ENCODE measurements at regions not wholly inside any gene's neighbourhood (a gene's known extent, or its start where the extent isn't known, plus 50 kb on each side); places are given as distances from the start of the nearest gene placed in this dataset.

DNA sequence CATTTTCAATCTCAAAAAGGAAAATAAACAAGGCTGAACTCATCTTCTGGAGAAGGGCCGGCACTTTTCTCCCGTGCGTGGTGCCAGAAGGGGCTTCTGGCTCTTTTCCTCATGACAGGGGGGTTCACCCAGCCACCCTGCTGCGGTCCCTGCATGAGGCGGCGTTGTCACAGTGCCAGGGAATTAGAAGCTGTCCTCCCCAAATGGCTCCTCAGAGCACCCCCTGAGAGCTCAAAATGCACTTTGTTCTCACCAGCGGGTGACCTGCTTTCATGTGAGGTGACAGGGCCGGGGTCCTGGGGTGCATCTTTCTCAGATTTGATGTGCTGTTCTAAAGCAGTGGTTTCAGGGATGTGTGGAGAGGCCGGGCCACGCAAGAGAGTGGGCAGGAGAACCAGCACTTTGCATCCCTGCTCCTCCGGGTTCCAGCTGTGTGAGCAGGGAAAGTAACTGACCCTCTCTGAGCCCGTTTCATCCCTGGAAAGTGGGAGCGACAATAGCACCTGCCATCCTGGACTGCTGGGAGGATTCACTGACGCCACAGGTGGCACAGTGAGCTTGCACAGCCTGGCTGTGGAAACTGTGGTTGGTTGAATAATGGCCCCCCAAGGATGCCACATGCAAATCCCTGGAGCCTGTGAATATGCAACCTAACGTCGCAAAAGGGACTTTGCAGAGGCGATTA is 94.0 kb downstream of the FOXL1 start:
- peaks cover 0 to 7% of the 10 kb centered on the region in 2 experiments for H3K27me3 ChIP-seq (replicated peaks in 1 of 2; ENCODE audit: control insufficient read depth in 2 of 2, extremely low read depth in 1 of 2, insufficient read depth in 2 of 2, low read length in 1 of 2)
- Mint-ChIP-seq H3K27me3 (peaks cover 3 to 11% of the 10 kb centered on the region in 2 donors), H3K4me1 (no peaks in the 10 kb centered on the region), H3K4me3 (no peak overlapping the region), H3K27ac (no peak overlapping the region), H3K9me3 (no peaks in the 10 kb centered on the region), H3K36me3 (no peaks in the 10 kb centered on the region)
- ChIA-PET POLR2A (no interaction called here), CTCF (no interaction called here)
- DNase-seq (no peak), ATAC-seq (replicated peaks in 1 of 4) (no peak)
- WGBS (ENCODE audit: insufficient coverage) = 87% methylated on average over 16 of the region's 17 CpGs
- no peaks in the 10 kb centered on the region for H3K4me1 ChIP-seq (ENCODE audit: control insufficient read depth in 1 of 2, extremely low read depth in 1 of 2, insufficient read depth in 2 of 2, low read length in 2 of 2)
- no peak overlapping the region for H3K4me3 ChIP-seq (ENCODE audit: control insufficient read depth in 1 of 2, extremely low read depth in 1 of 2, low read length in 1 of 2)
- no peaks in the 10 kb centered on the region for H3K36me3 ChIP-seq (ENCODE audit: control insufficient read depth in 2 of 2, extremely low read depth in 1 of 2, insufficient read depth in 1 of 2, low read length in 1 of 2)
- H3K27ac ChIP-seq (ENCODE audit: low read length) = no peak overlapping the region
- H3K9me3 ChIP-seq = no peaks in the 10 kb centered on the region

DNA sequence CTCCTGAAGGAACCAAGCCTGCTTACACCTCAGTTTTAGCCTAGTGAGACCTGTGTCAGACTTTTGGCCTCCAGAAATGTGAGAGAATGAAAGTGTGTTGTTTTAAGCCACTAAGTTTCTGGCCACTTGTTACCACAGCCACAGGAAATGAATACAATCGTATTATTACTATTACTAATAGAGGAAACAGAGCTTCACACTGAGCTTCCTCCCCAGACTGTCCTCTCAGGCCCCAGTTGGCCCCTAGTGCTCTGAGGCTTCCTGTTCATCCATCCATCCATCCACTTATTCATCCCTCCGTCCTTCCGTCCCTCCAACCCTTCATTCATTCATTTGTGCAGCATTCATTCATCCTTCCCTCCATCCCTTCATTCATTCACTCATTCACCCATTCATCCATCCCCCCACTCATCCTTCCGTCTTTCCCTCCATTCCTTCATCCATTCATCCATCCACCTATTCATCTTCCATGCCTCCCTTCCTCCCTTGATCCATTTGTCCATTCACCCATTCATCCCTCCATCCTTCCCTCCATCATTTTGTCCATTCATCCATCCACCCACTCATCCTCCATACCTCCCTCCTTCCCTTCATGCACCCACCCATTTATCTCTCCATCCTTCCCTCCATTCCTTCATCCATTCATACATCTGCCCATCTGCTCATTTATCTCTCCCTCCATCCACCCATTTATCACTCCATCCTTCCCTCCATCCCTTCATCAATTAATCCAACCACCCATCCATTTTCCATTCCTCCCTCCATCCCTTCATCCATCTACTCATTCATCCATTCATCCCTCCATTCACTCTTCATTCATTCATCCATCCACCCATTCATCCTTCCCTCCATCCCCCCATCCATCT is 95.0 kb downstream of the FOXL1 start:
- Mint-ChIP-seq H3K27ac (no peak overlapping the region), H3K4me1 (no peaks in the 10 kb centered on the region)
- 95% methylated on average over 3 of the region's 4 CpGs for WGBS (ENCODE audit: insufficient coverage)

DNA sequence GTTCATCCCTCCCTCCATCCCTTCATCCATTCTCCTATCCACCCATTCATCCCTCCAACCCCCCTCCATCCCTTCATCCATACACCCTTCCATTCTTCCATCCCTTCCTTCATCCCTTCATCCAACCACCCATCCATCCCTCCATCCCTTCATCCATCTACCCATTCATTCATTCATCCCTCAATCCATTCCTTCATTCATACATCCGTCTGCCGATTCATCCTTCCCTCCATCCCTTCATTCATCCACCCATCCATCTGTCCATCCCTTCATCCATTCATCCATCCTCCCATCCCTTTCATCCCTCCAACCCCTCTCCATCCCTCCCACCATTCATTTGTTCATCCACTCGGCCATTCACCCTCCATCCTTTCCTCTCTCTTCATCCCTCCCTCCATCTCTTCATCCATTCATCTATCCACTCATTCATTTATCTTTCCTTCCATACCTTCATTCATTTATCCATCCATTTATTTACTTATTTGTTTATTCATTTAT is 95.7 kb downstream of the FOXL1 start:
- ATAC-seq (replicated peaks in 1 of 4) = no peak
- DNase-seq = no peak
- no peak overlapping the region for H3K27ac ChIP-seq (ENCODE audit: low read length)
- H3K9me3 Mint-ChIP-seq = no peaks in the 10 kb centered on the region
- ChIA-PET CTCF (no interaction called here), POLR2A (no interaction called here)
- no peaks in the 10 kb centered on the region for H3K9me3 ChIP-seq
- no peaks in the 10 kb centered on the region for H3K4me1 ChIP-seq (ENCODE audit: control insufficient read depth in 1 of 2, extremely low read depth in 1 of 2, insufficient read depth in 2 of 2, low read length in 2 of 2)
- peaks cover 3 to 8% of the 10 kb centered on the region in 2 donors for H3K27me3 Mint-ChIP-seq
- 88% methylated on average over 3 of the region's 3 CpGs for WGBS (ENCODE audit: insufficient coverage)
- H3K27me3 ChIP-seq (replicated peaks in 1 of 2; ENCODE audit: control insufficient read depth in 2 of 2, extremely low read depth in 1 of 2, insufficient read depth in 2 of 2, low read length in 1 of 2) = peaks cover 0 to 10% of the 10 kb centered on the region in 2 experiments
- no peaks in the 10 kb centered on the region for H3K4me1 Mint-ChIP-seq
- H3K36me3 Mint-ChIP-seq = no peaks in the 10 kb centered on the region
- H3K4me3 ChIP-seq (ENCODE audit: control insufficient read depth in 1 of 2, extremely low read depth in 1 of 2, low read length in 1 of 2) = no peak overlapping the region
- no peak overlapping the region for H3K27ac Mint-ChIP-seq
- H3K4me3 Mint-ChIP-seq = no peak overlapping the region
- no peaks in the 10 kb centered on the region for H3K36me3 ChIP-seq (ENCODE audit: control insufficient read depth in 2 of 2, extremely low read depth in 1 of 2, insufficient read depth in 1 of 2, low read length in 1 of 2)

More for the DNA sequence above, 95.0 kb downstream of the FOXL1 start:
- Histone ChIP-seq H3K9me3 (no peaks in the 10 kb centered on the region), H3K27ac (ENCODE audit: low read length) (no peak overlapping the region), H3K36me3 (ENCODE audit: control insufficient read depth in 2 of 2, extremely low read depth in 1 of 2, insufficient read depth in 1 of 2, low read length in 1 of 2) (no peaks in the 10 kb centered on the region), H3K4me3 (ENCODE audit: control insufficient read depth in 1 of 2, extremely low read depth in 1 of 2, low read length in 1 of 2) (no peak overlapping the region), H3K27me3 (replicated peaks in 1 of 2; ENCODE audit: control insufficient read depth in 2 of 2, extremely low read depth in 1 of 2, insufficient read depth in 2 of 2, low read length in 1 of 2) (peaks cover 0 to 10% of the 10 kb centered on the region in 2 experiments), H3K4me1 (ENCODE audit: control insufficient read depth in 1 of 2, extremely low read depth in 1 of 2, insufficient read depth in 2 of 2, low read length in 2 of 2) (no peaks in the 10 kb centered on the region)
- Mint-ChIP-seq H3K27me3 (peaks cover 3 to 8% of the 10 kb centered on the region in 2 donors), H3K36me3 (no peaks in the 10 kb centered on the region), H3K9me3 (no peaks in the 10 kb centered on the region), H3K4me3 (no peak overlapping the region)
- ATAC-seq (replicated peaks in 1 of 4) (no peak), DNase-seq (no peak)
- ChIA-PET POLR2A (no interaction called here), CTCF (no interaction called here)

DNA sequence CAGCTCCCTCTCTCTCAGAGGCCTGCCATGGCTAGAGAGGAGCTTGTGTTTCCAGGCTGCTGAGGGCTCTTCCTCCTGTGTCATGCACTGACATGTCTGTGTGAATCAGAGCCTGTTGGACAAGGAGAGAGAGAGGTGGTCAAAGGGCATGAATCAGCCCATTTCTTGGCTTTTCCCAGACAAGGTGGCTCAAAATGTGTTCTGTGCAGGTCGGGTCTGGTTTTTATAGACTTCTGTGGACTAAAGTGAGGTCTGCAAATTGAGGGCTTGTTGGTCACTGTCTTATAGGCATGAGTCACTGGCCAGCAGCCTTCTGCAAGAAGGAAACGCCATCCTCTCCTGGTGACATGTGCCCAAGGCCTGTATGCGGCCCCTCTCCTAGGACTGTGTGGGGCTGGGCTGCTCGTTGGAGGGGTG is 97.9 kb downstream of the FOXL1 start:
- H3K36me3 ChIP-seq (ENCODE audit: control insufficient read depth in 2 of 2, extremely low read depth in 1 of 2, insufficient read depth in 1 of 2, low read length in 1 of 2) = no peaks in the 10 kb centered on the region
- no peak overlapping the region for H3K27ac Mint-ChIP-seq
- 55% methylated on average over 4 of the region's 4 CpGs for WGBS (ENCODE audit: insufficient coverage)
- CTCF ChIA-PET = no interaction called here
- H3K27ac ChIP-seq (ENCODE audit: low read length) = no peak overlapping the region
- H3K36me3 Mint-ChIP-seq = no peaks in the 10 kb centered on the region
- no peak for DNase-seq
- H3K4me1 ChIP-seq (ENCODE audit: control insufficient read depth in 1 of 2, extremely low read depth in 1 of 2, insufficient read depth in 2 of 2, low read length in 2 of 2) = no peaks in the 10 kb centered on the region
- POLR2A ChIA-PET = no interaction called here
- no peak overlapping the region for H3K4me3 ChIP-seq (ENCODE audit: control insufficient read depth in 1 of 2, extremely low read depth in 1 of 2, low read length in 1 of 2)
- H3K27me3 ChIP-seq (replicated peaks in 1 of 2; ENCODE audit: control insufficient read depth in 2 of 2, extremely low read depth in 1 of 2, insufficient read depth in 2 of 2, low read length in 1 of 2) = peaks cover 0 to 18% of the 10 kb centered on the region in 2 experiments
- no peaks in the 10 kb centered on the region for H3K4me1 Mint-ChIP-seq
- H3K9me3 Mint-ChIP-seq = peaks cover 0 to 6% (median 0%) of the 10 kb centered on the region in 3 donors
- peaks cover 2 to 8% of the 10 kb centered on the region in 2 donors for H3K27me3 Mint-ChIP-seq
- no peak overlapping the region for H3K4me3 Mint-ChIP-seq
- no peaks in the 10 kb centered on the region for H3K9me3 ChIP-seq
- ATAC-seq (replicated peaks in 1 of 4) = no peak

DNA sequence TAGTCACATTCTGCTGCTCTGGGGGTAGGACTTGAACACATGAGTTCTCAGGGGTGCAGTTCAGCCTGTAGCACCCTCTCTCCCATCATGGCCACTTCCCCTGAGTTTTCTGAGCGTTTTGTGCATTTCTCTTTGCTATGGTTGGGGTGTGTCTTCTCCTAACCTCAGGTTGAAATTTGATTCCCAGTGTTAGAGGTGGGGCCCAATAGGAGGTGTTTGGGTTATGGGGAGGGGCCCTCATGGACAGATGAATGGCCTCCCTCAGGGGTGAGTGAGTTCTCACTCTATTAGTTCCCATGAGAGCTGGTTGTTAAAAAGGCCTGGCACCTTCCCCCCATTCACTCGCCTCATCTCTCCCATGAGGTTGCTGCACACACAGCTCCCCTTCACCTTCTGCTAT is 101.1 kb downstream of the FOXL1 start:
- Histone ChIP-seq H3K4me3 (ENCODE audit: control insufficient read depth in 1 of 2, extremely low read depth in 1 of 2, low read length in 1 of 2) (no peak overlapping the region), H3K4me1 (ENCODE audit: control insufficient read depth in 1 of 2, extremely low read depth in 1 of 2, insufficient read depth in 2 of 2, low read length in 2 of 2) (no peaks in the 10 kb centered on the region), H3K27ac (ENCODE audit: low read length) (no peak overlapping the region), H3K9me3 (no peaks in the 10 kb centered on the region), H3K36me3 (ENCODE audit: control insufficient read depth in 2 of 2, extremely low read depth in 1 of 2, insufficient read depth in 1 of 2, low read length in 1 of 2) (no peaks in the 10 kb centered on the region), H3K27me3 (replicated peaks in 1 of 2; ENCODE audit: control insufficient read depth in 2 of 2, extremely low read depth in 1 of 2, insufficient read depth in 2 of 2, low read length in 1 of 2) (peaks cover 0 to 36% of the 10 kb centered on the region in 2 experiments)
- CTCF ChIA-PET = no interaction called here
- no peak overlapping the region for H3K4me3 Mint-ChIP-seq
- peaks cover 0 to 6% (median 0%) of the 10 kb centered on the region in 3 donors for H3K9me3 Mint-ChIP-seq
- H3K36me3 Mint-ChIP-seq = no peaks in the 10 kb centered on the region
- ATAC-seq (replicated peaks in 1 of 4) = no peak
- POLR2A ChIA-PET = no interaction called here
- H3K27me3 Mint-ChIP-seq = peaks cover 17 to 19% of the 10 kb centered on the region in 2 donors
- 100% methylated on average over 1 of the region's 2 CpGs for WGBS (ENCODE audit: insufficient coverage)
- H3K4me1 Mint-ChIP-seq = no peaks in the 10 kb centered on the region
- H3K27ac Mint-ChIP-seq = no peak overlapping the region
- no peak for DNase-seq

DNA sequence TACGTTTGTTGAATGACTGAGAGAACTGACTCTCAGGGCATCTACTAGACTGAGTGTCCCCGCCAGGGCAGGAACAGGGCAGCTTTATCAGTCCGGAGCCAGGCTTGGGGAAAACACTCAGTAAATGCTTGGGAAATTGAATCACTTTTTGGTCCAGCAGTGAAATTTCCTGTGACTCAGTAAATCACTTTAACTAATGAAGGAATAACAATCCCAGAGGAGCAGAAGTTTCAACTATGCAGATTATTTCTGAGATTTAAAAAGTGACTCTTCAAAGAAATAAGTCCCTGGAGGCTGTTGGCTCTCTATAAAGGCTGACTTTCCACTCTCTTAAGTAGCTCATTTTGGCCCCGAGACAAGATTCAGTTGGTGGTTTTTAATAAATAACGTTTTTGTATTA is 101.8 kb downstream of the FOXL1 start:
- POLR2A ChIA-PET = no interaction called here
- CTCF ChIA-PET = no interaction called here

More for the DNA sequence above, 101.8 kb downstream of the FOXL1 start:
- WGBS (ENCODE audit: insufficient coverage) = 90% methylated on average over 2 of the region's 5 CpGs
- Histone ChIP-seq H3K36me3 (ENCODE audit: control insufficient read depth in 2 of 2, extremely low read depth in 1 of 2, insufficient read depth in 1 of 2, low read length in 1 of 2) (no peaks in the 10 kb centered on the region), H3K27me3 (replicated peaks in 1 of 2; ENCODE audit: control insufficient read depth in 2 of 2, extremely low read depth in 1 of 2, insufficient read depth in 2 of 2, low read length in 1 of 2) (peaks cover 0 to 38% of the 10 kb centered on the region in 2 experiments), H3K4me1 (ENCODE audit: control insufficient read depth in 1 of 2, extremely low read depth in 1 of 2, insufficient read depth in 2 of 2, low read length in 2 of 2) (no peaks in the 10 kb centered on the region), H3K4me3 (ENCODE audit: control insufficient read depth in 1 of 2, extremely low read depth in 1 of 2, low read length in 1 of 2) (no peak overlapping the region), H3K27ac (ENCODE audit: low read length) (no peak overlapping the region), H3K9me3 (no peaks in the 10 kb centered on the region)
- Mint-ChIP-seq H3K9me3 (peaks cover 0 to 6% (median 0%) of the 10 kb centered on the region in 3 donors), H3K4me3 (no peak overlapping the region), H3K27me3 (peaks cover 17 to 22% of the 10 kb centered on the region in 2 donors), H3K27ac (no peak overlapping the region), H3K4me1 (no peaks in the 10 kb centered on the region), H3K36me3 (no peaks in the 10 kb centered on the region)
- DNase-seq (no peak), ATAC-seq (replicated peaks in 1 of 4) (no peak)

All from T-cell (primary cell).